ENCODE measurements at regions not wholly inside any gene's neighbourhood (a gene's known extent, or its start where the extent isn't known, plus 50 kb on each side); places are given as distances from the start of the nearest gene placed in this dataset.

DNA sequence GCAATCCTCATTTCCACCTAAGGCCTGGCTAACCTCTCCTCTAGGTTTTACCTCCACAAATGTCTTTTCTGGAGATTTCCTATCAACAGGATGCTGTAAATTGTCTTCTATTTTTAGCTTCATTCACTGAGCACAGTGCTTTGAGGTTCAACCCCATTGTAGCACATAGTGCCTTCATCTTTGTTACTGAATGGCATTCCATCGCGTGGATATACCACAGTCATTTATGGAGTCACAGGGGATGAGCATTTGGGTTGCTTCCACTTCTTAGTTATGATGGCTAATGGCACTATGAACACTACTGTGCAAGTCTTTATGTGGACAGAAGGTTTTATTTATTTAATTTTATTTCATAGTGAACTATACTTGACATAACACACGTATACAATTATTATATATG, 387.1 kb downstream of the SMOC2 start:
- no peak for TF ChIP-seq CTCF (IDR thresholded peaks at IDR 0.05)
- TF ChIP-seq EP300 (IDR thresholded peaks at IDR 0.05): no peak

Measured in gastroesophageal sphincter (tissue), 3 donors.